Left ventricle myocardium inferior (tissue), 1 donor: ENCODE measurements at regions not wholly inside any gene's neighbourhood (a gene's known extent, or its start where the extent isn't known, plus 50 kb on each side); places are given as distances from the start of the nearest gene placed in this dataset.
A peak's percentile ranks its signal among the peaks of the same experiment; 100 is the strongest.
"Not testable (repeated sequence)": the region's sequence is repeated elsewhere in the genome, so short reads cannot be mapped to it uniquely, and the experiment has no call there.

Experiments
- DNase-seq: peaks from one replicate; pipeline ENCODE4 v3.0.0-alpha.2; 2020
- H3K27ac ChIP-seq: fragments of 200-600 bp; replicated peaks from 2 replicates; pipeline ENCODE4 v1.8.0; 2021
- H3K27me3 ChIP-seq: fragments of 200-600 bp; 2 replicates; pipeline ENCODE4 v1.8.0; 2021; ENCODE audit warnings: low read depth
- H3K36me3 ChIP-seq: fragments of 200-600 bp; 2 replicates; pipeline ENCODE4 v1.8.0; 2021
- H3K4me1 ChIP-seq: fragments of 200-600 bp; 2 replicates; pipeline ENCODE4 v1.8.0; 2021
- H3K4me3 ChIP-seq: fragments of 200-600 bp; 2 replicates; pipeline ENCODE4 v1.8.0; 2021; ENCODE audit warnings: mild to moderate bottlenecking, moderate library complexity
- H3K9me3 ChIP-seq: fragments of 200-600 bp; replicated peaks from 2 replicates; pipeline ENCODE4 v1.8.0; 2021
- intact Hi-C: fragments of 100-400 bp; cut with micrococcal nuclease; formaldehyde crosslinking; loops from one replicate; pipeline ENCODE4 v1.11.0; 2022
- TF ChIP-seq, protein P1 (sequence below): fragments of 200-600 bp; IDR thresholded peaks from 2 replicates; pipeline ENCODE4 v1.8.0; 2021; ENCODE audit warnings: antibody characterized with exemption, mild to moderate bottlenecking, borderline replicate concordance
- donor health status: DM: no; HTN: yes; CAD: no; lungs with severe emphysema.

DNA sequence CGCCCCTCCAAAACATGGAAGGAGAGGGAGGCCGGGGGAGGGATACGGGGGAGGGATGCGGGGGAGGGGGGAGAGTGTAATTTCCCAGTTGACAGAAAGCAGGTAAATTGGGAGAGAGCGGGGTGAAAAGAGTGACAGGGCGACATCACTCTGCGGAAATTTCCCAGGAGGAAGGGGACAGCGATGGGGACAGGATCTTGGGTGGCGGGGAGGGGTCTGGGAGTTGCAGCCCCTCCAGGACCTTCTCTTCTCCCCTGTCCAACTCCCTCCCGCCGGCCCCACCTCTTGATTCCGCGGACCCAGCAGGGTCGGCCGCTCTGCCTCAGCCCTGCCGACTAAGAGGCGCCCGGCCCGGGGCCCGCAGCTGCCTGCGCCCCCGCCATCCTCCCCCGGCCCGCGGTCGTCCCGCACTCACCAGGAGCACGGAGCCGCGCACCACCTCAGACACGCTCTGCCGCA, 108.0 kb upstream of the DOCK9 start:
- peak overlapping the region; percentile 79 for H3K4me3 ChIP-seq
- H3K4me1 ChIP-seq = peaks cover 43% of the 10 kb centered on the region
- peak; percentile 38 for DNase-seq
- intact Hi-C loops = no loop called here
- TF ChIP-seq, protein P1, sequence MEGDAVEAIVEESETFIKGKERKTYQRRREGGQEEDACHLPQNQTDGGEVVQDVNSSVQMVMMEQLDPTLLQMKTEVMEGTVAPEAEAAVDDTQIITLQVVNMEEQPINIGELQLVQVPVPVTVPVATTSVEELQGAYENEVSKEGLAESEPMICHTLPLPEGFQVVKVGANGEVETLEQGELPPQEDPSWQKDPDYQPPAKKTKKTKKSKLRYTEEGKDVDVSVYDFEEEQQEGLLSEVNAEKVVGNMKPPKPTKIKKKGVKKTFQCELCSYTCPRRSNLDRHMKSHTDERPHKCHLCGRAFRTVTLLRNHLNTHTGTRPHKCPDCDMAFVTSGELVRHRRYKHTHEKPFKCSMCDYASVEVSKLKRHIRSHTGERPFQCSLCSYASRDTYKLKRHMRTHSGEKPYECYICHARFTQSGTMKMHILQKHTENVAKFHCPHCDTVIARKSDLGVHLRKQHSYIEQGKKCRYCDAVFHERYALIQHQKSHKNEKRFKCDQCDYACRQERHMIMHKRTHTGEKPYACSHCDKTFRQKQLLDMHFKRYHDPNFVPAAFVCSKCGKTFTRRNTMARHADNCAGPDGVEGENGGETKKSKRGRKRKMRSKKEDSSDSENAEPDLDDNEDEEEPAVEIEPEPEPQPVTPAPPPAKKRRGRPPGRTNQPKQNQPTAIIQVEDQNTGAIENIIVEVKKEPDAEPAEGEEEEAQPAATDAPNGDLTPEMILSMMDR = no peak
- no peaks in the 10 kb centered on the region for H3K9me3 ChIP-seq
- peak overlapping the region; percentile 94 for H3K27ac ChIP-seq
- H3K36me3 ChIP-seq = no peaks in the 10 kb centered on the region
- no peaks in the 10 kb centered on the region for H3K27me3 ChIP-seq

DNA sequence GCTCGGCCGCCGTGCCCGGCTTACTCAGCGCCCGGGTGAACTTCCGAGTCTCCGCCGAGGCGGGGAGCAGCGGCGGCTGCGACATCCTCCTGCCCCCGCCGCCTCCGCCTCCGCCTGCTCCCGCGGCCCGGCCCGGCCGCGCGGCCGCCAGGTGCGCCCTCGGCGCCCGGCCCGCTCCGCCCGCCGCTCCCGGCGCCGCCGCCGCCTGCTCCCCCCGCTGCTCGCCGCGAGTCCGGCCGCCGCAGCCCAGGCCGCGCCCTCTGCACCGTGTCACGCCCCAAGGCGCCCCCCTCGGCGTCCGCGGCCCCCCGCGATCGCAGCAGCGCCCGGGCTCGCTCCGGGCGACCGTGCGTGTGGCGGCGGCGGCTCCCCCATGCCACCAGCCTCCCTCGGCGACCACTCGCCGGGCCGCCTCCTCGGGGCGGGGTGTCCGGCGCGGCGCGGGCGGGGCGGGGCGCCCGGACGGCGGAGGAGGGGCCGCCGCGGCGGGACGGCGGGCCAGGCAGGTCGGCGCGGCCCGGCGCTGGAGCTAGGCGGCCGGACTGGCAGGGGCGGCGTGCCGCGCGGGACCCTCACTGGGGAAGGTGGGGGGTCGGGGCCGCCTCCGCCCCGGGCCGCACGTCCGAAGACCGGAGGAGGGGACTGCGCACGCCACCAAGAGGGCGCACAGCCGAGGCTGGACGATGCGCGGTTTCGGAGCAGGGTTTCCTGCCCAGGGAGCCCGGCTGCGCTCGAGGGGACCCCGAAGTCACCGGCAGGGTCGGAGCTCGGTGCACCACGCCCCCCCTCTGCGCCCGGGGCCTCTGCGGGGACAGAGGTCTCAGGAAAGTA, 108.6 kb upstream of the DOCK9 start:
- H3K27me3 ChIP-seq = no peaks in the 10 kb centered on the region
- H3K36me3 ChIP-seq = no peaks in the 10 kb centered on the region
- H3K9me3 ChIP-seq = no peaks in the 10 kb centered on the region
- TF ChIP-seq, protein P1 = no peak
- DNase-seq = peak; percentile 47
- H3K4me1 ChIP-seq = peaks cover 43% of the 10 kb centered on the region
- intact Hi-C loops = no loop called here
- peak overlapping the region; percentile 94 for H3K27ac ChIP-seq
- peak overlapping the region; percentile 79 for H3K4me3 ChIP-seq

DNA sequence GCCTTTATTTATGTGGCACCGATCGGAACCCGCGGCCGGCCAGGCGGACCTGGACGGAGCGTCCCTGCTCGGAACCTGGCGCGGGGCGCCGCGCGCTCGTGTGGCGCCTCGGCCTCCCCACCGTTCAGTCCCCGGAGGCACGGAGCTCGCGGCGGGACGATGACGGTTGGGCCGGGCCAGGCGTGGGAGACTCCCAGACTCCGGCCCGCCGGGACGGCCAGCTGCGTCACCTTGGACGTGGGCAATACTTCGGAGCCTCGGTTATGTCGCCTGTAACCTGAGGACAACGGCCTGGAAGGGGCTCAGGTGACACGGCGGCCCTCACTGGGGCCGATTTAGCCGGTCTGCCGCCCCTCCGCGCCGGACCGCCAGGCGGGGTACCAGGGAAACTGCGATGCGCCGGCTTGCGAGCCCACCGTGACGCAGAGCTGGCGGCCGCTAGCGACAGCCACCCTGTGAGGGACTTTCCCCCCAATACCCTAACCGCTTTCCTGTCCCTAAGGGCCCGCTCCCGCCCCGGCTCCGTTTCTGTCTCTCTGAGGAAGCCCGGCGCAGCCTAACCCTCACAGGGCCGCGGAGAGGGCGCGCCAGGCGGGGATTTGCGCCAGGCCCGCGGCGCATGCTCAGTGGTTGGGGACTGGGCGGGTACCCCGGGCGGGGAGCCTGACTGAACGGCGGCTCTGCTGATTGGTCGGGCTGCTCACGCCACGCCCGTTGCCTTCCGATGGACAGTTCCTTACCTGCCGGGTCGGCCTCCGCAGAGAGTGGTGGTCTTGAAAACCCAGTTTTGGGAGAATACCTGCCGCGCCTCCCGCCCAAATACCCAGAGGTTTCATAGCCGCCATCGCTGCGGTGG, 109.5 kb upstream of the DOCK9 start:
- H3K27me3 ChIP-seq = no peaks in the 10 kb centered on the region
- intact Hi-C loops = no loop called here

DNA sequence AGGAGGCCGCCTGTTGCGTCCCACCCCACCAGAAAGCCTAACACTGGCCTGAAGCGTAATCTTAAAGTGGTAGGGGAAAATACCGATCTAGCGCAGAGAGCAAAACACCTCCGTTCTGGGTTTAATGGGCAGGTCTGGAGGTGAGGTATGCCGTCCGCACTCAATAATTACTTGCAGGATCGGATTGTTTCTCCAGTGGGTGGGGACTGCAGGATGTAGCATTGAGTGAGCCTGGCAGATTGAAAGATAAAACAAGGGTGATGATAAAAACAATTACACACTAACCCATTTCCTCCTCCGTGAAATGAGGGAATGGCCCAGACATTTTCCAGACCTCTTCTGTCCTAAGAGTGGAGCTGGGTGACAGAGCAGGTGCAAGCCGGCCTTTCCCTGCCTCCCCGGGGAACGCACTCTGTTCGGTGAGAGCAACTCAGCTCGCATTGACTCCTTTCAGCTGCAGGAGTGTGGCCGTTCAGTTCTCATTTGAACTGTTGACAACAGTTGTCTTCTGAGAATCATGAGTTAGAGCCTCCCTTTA, 110.2 kb upstream of the DOCK9 start:
- H3K9me3 ChIP-seq = no peaks in the 10 kb centered on the region
- H3K27ac ChIP-seq = peak overlapping the region; percentile 94
- TF ChIP-seq, protein P1 = no peak
- H3K4me3 ChIP-seq = peak overlapping the region; percentile 79
- H3K4me1 ChIP-seq = peaks cover 43% of the 10 kb centered on the region
- intact Hi-C loops = no loop called here
- no peak for DNase-seq
- no peaks in the 10 kb centered on the region for H3K27me3 ChIP-seq
- no peaks in the 10 kb centered on the region for H3K36me3 ChIP-seq

More for the DNA sequence above, 109.5 kb upstream of the DOCK9 start:
- Histone ChIP-seq H3K4me1 (peaks cover 43% of the 10 kb centered on the region), H3K4me3 (peak overlapping the region; percentile 79), H3K9me3 (no peaks in the 10 kb centered on the region), H3K36me3 (no peaks in the 10 kb centered on the region), H3K27ac (peak overlapping the region; percentile 94)
- TF ChIP-seq, protein P1 = peak; percentile 51
- DNase-seq = peak; percentile 91

DNA sequence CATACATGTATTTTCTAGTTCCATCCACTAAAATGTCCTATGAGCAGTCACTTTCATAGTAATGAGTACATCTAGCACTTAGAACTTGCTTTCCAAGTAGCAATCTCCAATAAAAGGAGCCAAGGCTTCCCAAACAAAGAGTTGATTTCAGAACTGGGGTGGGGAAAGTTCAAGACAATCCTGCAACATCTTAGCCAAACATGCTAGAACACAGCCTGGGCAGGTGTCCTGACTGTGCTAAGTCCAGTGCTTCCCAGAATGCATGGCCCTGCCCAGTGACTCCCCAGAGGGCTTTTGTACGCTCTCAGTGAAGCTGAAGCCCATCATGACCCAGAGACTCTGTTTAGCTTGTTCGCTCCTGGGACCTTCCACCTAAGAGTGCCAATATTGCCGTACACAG, 106.7 kb upstream of the UBAC2 start:
- no peak for DNase-seq

DNA sequence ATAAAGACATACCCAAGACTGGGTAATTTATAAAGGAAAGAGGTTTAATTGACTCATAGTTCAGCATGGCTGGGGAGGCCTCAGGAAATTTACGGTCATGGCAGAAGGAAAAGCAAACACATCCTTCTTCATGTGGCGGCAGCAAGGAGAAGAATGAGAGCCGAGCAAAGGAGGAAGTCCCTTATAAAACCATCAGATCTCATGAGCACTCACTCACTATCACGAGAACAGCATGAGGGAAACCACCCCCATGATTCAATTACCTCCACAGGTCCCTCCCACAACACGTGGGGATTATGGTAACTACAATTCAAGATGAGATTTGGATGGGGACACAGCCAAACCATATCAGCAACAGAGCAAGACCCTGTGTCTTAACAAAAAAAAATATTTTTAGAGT, 98.8 kb upstream of the UBAC2 start:
- peaks cover 22% of the 10 kb centered on the region for H3K27me3 ChIP-seq
- intact Hi-C loops = not testable (repeated sequence)

More for the DNA sequence above, 106.7 kb upstream of the UBAC2 start:
- Histone ChIP-seq H3K36me3 (no peaks in the 10 kb centered on the region), H3K4me3 (no peak overlapping the region), H3K27ac (no peak overlapping the region), H3K9me3 (no peaks in the 10 kb centered on the region), H3K4me1 (no peaks in the 10 kb centered on the region), H3K27me3 (no peaks in the 10 kb centered on the region)
- TF ChIP-seq, protein P1 = no peak
- intact Hi-C loops = no loop called here

More for the DNA sequence above, 98.8 kb upstream of the UBAC2 start:
- not testable (repeated sequence) for DNase-seq, H3K36me3 ChIP-seq, H3K9me3 ChIP-seq, H3K27ac ChIP-seq, H3K4me3 ChIP-seq, H3K4me1 ChIP-seq
